ENCODE measurements at regions not wholly inside any gene's neighbourhood (a gene's known extent, or its start where the extent isn't known, plus 50 kb on each side); places are given as distances from the start of the nearest gene placed in this dataset.

GRCh38 chr7:51617686-51618085 is 301.1 kb upstream of the COBL start:
- TF ChIP-seq, protein P1, sequence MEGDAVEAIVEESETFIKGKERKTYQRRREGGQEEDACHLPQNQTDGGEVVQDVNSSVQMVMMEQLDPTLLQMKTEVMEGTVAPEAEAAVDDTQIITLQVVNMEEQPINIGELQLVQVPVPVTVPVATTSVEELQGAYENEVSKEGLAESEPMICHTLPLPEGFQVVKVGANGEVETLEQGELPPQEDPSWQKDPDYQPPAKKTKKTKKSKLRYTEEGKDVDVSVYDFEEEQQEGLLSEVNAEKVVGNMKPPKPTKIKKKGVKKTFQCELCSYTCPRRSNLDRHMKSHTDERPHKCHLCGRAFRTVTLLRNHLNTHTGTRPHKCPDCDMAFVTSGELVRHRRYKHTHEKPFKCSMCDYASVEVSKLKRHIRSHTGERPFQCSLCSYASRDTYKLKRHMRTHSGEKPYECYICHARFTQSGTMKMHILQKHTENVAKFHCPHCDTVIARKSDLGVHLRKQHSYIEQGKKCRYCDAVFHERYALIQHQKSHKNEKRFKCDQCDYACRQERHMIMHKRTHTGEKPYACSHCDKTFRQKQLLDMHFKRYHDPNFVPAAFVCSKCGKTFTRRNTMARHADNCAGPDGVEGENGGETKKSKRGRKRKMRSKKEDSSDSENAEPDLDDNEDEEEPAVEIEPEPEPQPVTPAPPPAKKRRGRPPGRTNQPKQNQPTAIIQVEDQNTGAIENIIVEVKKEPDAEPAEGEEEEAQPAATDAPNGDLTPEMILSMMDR (IDR thresholded peaks at IDR 0.05; ENCODE audit: low read depth, low read length) = no peak
- Histone ChIP-seq H3K27ac (no peak overlapping the region), H3K36me3 (no peaks in the 10 kb centered on the region), H3K27me3 (ENCODE audit: insufficient read depth, low read depth, severe bottlenecking) (no peaks in the 10 kb centered on the region), H3K9me3 (ENCODE audit: severe bottlenecking) (peaks cover 4% of the 10 kb centered on the region), H3K4me3 (ENCODE audit: low read depth, low read length) (no peak overlapping the region)
- DNase-seq = no peak

- Histone ChIP-seq H3K4me3 (ENCODE audit: low read depth, low read length) (no peak overlapping the region), H3K27ac (no peak overlapping the region)
- DNase-seq = no peak
These were observed 297.3 kb upstream of the COBL start for GRCh38 chr7:51613911-51614357.

GRCh38 chr7:51611937-51612336 is 295.3 kb upstream of the COBL start:
- TF ChIP-seq, protein P1 (IDR thresholded peaks at IDR 0.05; ENCODE audit: low read depth, low read length) = no peak
- DNase-seq = no peak
- Histone ChIP-seq H3K9me3 (ENCODE audit: severe bottlenecking) (no peaks in the 10 kb centered on the region), H3K27me3 (ENCODE audit: insufficient read depth, low read depth, severe bottlenecking) (no peaks in the 10 kb centered on the region), H3K4me3 (ENCODE audit: low read depth, low read length) (no peak overlapping the region), H3K27ac (no peak overlapping the region), H3K36me3 (no peaks in the 10 kb centered on the region)

More at GRCh38 chr7:51613911-51614357, 297.3 kb upstream of the COBL start:
- Histone ChIP-seq H3K27me3 (ENCODE audit: insufficient read depth, low read depth, severe bottlenecking) (no peaks in the 10 kb centered on the region), H3K36me3 (no peaks in the 10 kb centered on the region), H3K9me3 (ENCODE audit: severe bottlenecking) (no peaks in the 10 kb centered on the region)
- TF ChIP-seq, protein P1 (IDR thresholded peaks at IDR 0.05; ENCODE audit: low read depth, low read length) = no peak

DNA sequence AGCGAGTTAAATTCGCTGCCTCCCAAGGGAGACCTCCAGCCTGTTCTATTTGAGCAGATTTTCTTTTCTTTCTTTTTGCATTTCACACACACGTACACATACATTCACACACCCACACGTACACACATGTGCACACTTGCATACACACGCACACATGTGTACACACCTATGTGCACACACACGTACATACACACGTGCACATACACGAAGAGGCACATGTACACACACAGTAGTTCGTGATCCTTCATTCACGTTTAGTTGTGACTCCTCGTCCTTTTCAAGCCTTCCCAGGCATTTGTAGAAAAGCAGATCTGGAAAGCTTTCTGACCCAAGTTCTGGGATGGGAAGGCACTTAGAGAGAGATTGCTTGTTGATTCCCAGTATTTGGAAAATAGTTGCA is 290.8 kb upstream of the COBL start:
- DNase-seq = no peak
- Histone ChIP-seq H3K4me3 (ENCODE audit: low read depth, low read length) (no peak overlapping the region), H3K9me3 (ENCODE audit: severe bottlenecking) (no peaks in the 10 kb centered on the region), H3K27ac (no peak overlapping the region), H3K27me3 (ENCODE audit: insufficient read depth, low read depth, severe bottlenecking) (no peaks in the 10 kb centered on the region), H3K36me3 (no peaks in the 10 kb centered on the region)
- TF ChIP-seq, protein P1 (IDR thresholded peaks at IDR 0.05; ENCODE audit: low read depth, low read length) = no peak

- TF ChIP-seq, protein P1 (IDR thresholded peaks at IDR 0.05; ENCODE audit: low read depth, low read length) = no peak
- Histone ChIP-seq H3K4me3 (ENCODE audit: low read depth, low read length) (no peak overlapping the region), H3K27ac (no peak overlapping the region), H3K36me3 (no peaks in the 10 kb centered on the region), H3K9me3 (ENCODE audit: severe bottlenecking) (no peaks in the 10 kb centered on the region), H3K27me3 (ENCODE audit: insufficient read depth, low read depth, severe bottlenecking) (no peaks in the 10 kb centered on the region)
- DNase-seq = no peak
These were observed 290.1 kb upstream of the COBL start for GRCh38 chr7:51606601-51607154.

DNA sequence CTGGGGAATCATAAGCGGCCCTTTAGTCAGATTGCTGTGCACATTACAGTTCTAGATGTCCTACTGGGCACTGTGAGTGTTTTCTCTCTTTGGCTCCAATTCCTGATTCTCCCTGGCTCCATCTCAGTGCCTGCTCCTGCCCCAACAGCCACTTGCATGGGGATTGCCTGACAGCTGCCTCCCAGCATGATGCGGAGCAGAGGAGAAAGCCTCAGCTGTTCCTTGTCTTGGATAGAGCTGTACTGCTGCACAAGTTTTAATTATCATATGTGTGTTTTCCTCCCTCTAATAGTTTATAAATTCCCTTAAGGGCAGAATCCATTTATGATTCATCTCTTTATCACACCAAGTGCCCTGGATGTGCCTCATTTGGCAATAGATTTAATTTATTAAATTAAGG is 285.8 kb upstream of the COBL start:
- TF ChIP-seq, protein P1 (IDR thresholded peaks at IDR 0.05; ENCODE audit: low read depth, low read length) = no peak
- H3K9me3 ChIP-seq (ENCODE audit: severe bottlenecking) = peaks cover 5% of the 10 kb centered on the region
- H3K4me3 ChIP-seq (ENCODE audit: low read depth, low read length) = no peak overlapping the region
- no peak overlapping the region; the same call in 1 of the 2 replicates for H3K27ac ChIP-seq
- no peak for DNase-seq
- no peaks in the 10 kb centered on the region for H3K27me3 ChIP-seq (ENCODE audit: insufficient read depth, low read depth, severe bottlenecking)
- H3K36me3 ChIP-seq = no peaks in the 10 kb centered on the region

All from WERI-Rb-1 (cell line).